ENCODE measurements at regions not wholly inside any gene's neighbourhood (a gene's known extent, or its start where the extent isn't known, plus 50 kb on each side); places are given as distances from the start of the nearest gene placed in this dataset.

DNA sequence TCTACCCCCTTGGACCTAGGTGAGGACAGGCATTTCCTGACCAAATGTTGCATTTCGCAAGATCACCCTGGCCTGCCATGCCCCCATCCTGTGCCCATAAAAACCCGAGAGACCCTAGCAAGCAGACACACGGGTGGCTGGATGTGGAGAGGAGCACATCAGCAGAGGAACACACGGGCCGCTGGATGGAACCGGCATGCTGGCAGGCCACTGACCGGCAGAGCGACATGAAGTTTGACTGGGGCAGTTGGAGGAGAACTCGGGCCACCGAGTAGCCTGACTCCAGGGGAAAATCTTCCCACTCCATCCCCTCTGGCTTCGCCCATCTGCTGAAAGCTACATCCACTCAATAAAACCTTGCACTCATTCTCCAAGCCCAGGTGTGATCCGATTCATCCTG, 329.3 kb downstream of the FGF9 start:
- no peak for DNase-seq
- H3K4me1 Mint-ChIP-seq (ENCODE audit: low read depth, unreplicated experiment), result peaks cover 12% of the 10 kb centered on the region
- H3K27me3 Mint-ChIP-seq (ENCODE audit: unreplicated experiment), result peaks cover 2% of the 10 kb centered on the region
- H3K4me3 Mint-ChIP-seq (ENCODE audit: unreplicated experiment), result no peak overlapping the region
- TF ChIP-seq, protein P1, sequence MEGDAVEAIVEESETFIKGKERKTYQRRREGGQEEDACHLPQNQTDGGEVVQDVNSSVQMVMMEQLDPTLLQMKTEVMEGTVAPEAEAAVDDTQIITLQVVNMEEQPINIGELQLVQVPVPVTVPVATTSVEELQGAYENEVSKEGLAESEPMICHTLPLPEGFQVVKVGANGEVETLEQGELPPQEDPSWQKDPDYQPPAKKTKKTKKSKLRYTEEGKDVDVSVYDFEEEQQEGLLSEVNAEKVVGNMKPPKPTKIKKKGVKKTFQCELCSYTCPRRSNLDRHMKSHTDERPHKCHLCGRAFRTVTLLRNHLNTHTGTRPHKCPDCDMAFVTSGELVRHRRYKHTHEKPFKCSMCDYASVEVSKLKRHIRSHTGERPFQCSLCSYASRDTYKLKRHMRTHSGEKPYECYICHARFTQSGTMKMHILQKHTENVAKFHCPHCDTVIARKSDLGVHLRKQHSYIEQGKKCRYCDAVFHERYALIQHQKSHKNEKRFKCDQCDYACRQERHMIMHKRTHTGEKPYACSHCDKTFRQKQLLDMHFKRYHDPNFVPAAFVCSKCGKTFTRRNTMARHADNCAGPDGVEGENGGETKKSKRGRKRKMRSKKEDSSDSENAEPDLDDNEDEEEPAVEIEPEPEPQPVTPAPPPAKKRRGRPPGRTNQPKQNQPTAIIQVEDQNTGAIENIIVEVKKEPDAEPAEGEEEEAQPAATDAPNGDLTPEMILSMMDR (IDR thresholded peaks at IDR 0.05; ENCODE audit: partially characterized antibody, unreplicated experiment), result no peak
- no peak overlapping the region for H3K27ac Mint-ChIP-seq (ENCODE audit: unreplicated experiment)
- H3K36me3 Mint-ChIP-seq (ENCODE audit: unreplicated experiment), result no peaks in the 10 kb centered on the region
- H3K9me3 Mint-ChIP-seq (ENCODE audit: unreplicated experiment), result peaks cover 4% of the 10 kb centered on the region

DNA sequence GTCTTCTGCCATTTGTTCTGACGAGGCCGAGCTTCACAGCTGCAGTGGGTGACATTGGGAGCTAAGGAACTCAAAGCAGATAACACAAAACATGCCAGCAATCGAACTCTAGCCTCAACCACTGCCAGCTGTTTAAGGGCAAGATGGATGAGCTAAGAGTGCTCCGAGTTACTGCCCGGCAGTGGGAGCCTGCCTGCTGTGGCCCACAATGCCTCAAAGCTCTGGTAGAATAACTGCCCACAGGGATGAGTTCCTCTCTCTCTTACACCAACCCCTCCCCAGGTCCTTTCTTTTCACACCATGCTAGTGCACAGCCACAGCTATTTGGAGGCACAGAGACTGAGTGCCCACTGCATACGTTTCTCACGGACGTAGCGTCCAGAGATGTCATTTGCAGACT, 330.5 kb downstream of the FGF9 start:
- Mint-ChIP-seq H3K4me1 (ENCODE audit: low read depth, unreplicated experiment) (peaks cover 12% of the 10 kb centered on the region), H3K36me3 (ENCODE audit: unreplicated experiment) (no peaks in the 10 kb centered on the region), H3K4me3 (ENCODE audit: unreplicated experiment) (no peak overlapping the region), H3K27ac (ENCODE audit: unreplicated experiment) (no peak overlapping the region), H3K27me3 (ENCODE audit: unreplicated experiment) (peaks cover 2% of the 10 kb centered on the region), H3K9me3 (ENCODE audit: unreplicated experiment) (peaks cover 4% of the 10 kb centered on the region)
- TF ChIP-seq, protein P1 (IDR thresholded peaks at IDR 0.05; ENCODE audit: partially characterized antibody, unreplicated experiment), result no peak
- no peak for DNase-seq

DNA sequence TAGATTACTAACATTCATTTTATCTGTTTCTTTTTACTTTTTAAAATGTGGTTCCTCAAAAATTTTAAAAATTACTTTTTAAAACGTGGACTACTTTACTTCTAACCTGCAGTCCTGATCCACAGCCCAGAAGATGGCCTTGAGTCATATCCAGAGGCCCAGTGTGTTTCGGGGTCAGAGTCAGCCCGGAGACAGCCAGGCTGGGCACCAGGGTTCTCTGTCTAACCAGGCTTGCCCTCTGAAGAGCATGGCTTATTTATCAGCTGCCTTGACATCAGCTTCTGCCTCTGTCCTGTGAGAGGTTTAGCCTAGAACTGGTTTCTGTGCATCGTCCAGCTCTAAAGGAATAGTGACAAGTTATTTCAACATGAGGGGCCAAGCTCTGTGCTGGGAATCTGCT, 332.0 kb downstream of the FGF9 start:
- DNase-seq, result no peak
- H3K4me3 Mint-ChIP-seq (ENCODE audit: unreplicated experiment), result no peak overlapping the region
- peaks cover 4% of the 10 kb centered on the region for H3K9me3 Mint-ChIP-seq (ENCODE audit: unreplicated experiment)
- peaks cover 12% of the 10 kb centered on the region for H3K4me1 Mint-ChIP-seq (ENCODE audit: low read depth, unreplicated experiment)
- TF ChIP-seq, protein P1 (IDR thresholded peaks at IDR 0.05; ENCODE audit: partially characterized antibody, unreplicated experiment), result no peak
- no peaks in the 10 kb centered on the region for H3K36me3 Mint-ChIP-seq (ENCODE audit: unreplicated experiment)
- no peak overlapping the region for H3K27ac Mint-ChIP-seq (ENCODE audit: unreplicated experiment)
- peaks cover 2% of the 10 kb centered on the region for H3K27me3 Mint-ChIP-seq (ENCODE audit: unreplicated experiment)

DNA sequence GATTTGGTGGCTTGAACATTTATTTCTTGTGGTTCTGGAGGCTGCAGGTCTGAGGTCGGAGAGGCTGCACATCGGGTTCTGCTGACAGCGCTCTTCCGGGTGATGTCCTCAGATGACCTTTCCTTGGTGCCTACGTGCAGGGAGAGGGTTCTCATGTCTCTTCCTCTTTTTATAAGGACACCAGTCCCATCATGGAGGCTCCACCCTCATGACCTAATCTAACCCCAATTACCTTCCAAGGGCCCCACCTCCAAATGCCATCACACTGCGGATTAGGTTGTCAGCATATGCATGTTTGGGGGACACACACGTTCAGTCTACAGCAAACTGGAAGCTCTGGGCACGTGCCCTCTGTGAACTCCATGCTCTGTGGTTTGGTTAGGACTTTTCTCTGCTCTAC, 338.6 kb downstream of the FGF9 start:
- Mint-ChIP-seq H3K27me3 (ENCODE audit: unreplicated experiment) (peaks cover 2% of the 10 kb centered on the region), H3K4me3 (ENCODE audit: unreplicated experiment) (no peak overlapping the region), H3K27ac (ENCODE audit: unreplicated experiment) (no peak overlapping the region), H3K9me3 (ENCODE audit: unreplicated experiment) (peaks cover 3% of the 10 kb centered on the region), H3K4me1 (ENCODE audit: low read depth, unreplicated experiment) (no peaks in the 10 kb centered on the region), H3K36me3 (ENCODE audit: unreplicated experiment) (peaks cover 8% of the 10 kb centered on the region)
- no peak for DNase-seq
- TF ChIP-seq, protein P1 (IDR thresholded peaks at IDR 0.05; ENCODE audit: partially characterized antibody, unreplicated experiment), result no peak

DNA sequence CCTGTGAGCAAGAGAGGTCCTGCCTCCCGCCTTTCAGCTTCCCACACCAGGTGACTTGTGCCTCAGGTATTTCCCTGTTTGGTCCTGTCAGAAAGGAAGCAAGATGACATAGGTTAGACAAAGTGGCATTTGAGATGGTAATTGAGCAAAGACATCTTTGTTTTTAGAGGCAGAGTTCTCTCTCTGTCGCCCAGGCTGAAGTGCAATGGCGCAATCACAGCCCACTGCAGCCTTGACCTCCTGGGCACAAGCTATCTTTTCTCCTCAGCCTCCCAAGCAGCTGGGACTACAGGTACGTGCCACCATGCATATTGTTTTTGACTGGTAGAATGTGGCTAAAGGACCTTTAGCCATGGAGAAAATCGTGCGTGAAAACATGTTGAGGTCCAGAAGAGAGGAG, 339.1 kb downstream of the FGF9 start:
- Mint-ChIP-seq H3K36me3 (ENCODE audit: unreplicated experiment) (peaks cover 8% of the 10 kb centered on the region), H3K27me3 (ENCODE audit: unreplicated experiment) (peaks cover 2% of the 10 kb centered on the region), H3K9me3 (ENCODE audit: unreplicated experiment) (peaks cover 3% of the 10 kb centered on the region), H3K27ac (ENCODE audit: unreplicated experiment) (no peak overlapping the region), H3K4me3 (ENCODE audit: unreplicated experiment) (no peak overlapping the region), H3K4me1 (ENCODE audit: low read depth, unreplicated experiment) (no peaks in the 10 kb centered on the region)
- no peak for DNase-seq
- TF ChIP-seq, protein P1 (IDR thresholded peaks at IDR 0.05; ENCODE audit: partially characterized antibody, unreplicated experiment), result no peak

Measured in glutamatergic neuron (in vitro differentiated cells).